Retina (tissue), 1 donor: ENCODE measurements at regions not wholly inside any gene's neighbourhood (a gene's known extent, or its start where the extent isn't known, plus 50 kb on each side); places are given as distances from the start of the nearest gene placed in this dataset.

Source experiments
- DNase-seq: peaks from one replicate; pipeline ENCODE4 v3.0.0-alpha.2; 2016

GRCh38 chr5:137567226-137567625 lies 68.1 kb upstream of the SPOCK1 start:
- DNase-seq, result no peak

GRCh38 chr5:137566780-137567179 lies 67.7 kb upstream of the SPOCK1 start:
- DNase-seq, result no peak

- no peak for DNase-seq
These were observed 67.0 kb upstream of the SPOCK1 start for GRCh38 chr5:137566118-137566541.

GRCh38 chr5:137565450-137565849 lies 66.3 kb upstream of the SPOCK1 start:
- DNase-seq, result no peak

- no peak for DNase-seq
These were observed 65.4 kb upstream of the SPOCK1 start for GRCh38 chr5:137564398-137564961.

- peak; percentile 51 for DNase-seq
These were observed 64.7 kb upstream of the SPOCK1 start for GRCh38 chr5:137563646-137564397.

- peak; percentile 17 for DNase-seq
These were observed 64.1 kb upstream of the SPOCK1 start for GRCh38 chr5:137563301-137563645.

GRCh38 chr5:137561608-137562007 lies 62.5 kb upstream of the SPOCK1 start:
- no peak for DNase-seq

GRCh38 chr5:137560420-137560819 lies 61.3 kb upstream of the SPOCK1 start:
- no peak for DNase-seq
